ENCODE measurements at regions not wholly inside any gene's neighbourhood (a gene's known extent, or its start where the extent isn't known, plus 50 kb on each side); places are given as distances from the start of the nearest gene placed in this dataset.

DNA sequence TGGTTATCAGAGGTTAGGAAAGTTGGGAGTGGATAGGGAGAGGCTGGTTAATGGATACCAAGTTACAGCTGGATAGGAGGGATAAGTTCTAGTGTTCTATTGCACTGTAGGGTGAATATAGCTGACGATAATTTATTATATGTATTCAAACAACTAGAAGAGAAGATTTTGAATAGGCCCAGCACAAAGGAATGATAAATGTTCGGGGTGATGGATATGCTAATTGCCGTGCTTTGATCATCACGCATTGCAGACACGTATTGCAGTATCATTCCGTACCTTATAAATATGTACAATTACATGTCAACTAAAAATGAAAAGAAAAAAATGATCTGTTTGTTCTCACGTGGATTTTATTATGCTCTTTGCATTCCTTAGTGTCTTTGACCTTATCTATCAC is 369.2 kb upstream of the PKDCC start:
- Histone ChIP-seq H4K20me1 (ENCODE audit: control insufficient read depth, extremely low read depth, insufficient read depth, low read length) (no peaks in the 10 kb centered on the region), H3K36me3 (ENCODE audit: control insufficient read depth, insufficient read depth, low read length) (no peaks in the 10 kb centered on the region), H3K27me3 (ENCODE audit: control insufficient read depth, insufficient read depth, low read length) (no peaks in the 10 kb centered on the region), H3K79me2 (ENCODE audit: control insufficient read depth, insufficient read depth, low read length) (no peaks in the 10 kb centered on the region), H3K9me3 (ENCODE audit: control insufficient read depth, insufficient read depth, low read depth, low read length) (no peaks in the 10 kb centered on the region), H3K27ac (ENCODE audit: insufficient read depth, low read length) (no peak overlapping the region), H3K4me1 (ENCODE audit: control insufficient read depth, extremely low read depth, insufficient read depth, low read length) (no peaks in the 10 kb centered on the region), H2AFZ (ENCODE audit: low read length) (no peak overlapping the region), H3K4me2 (ENCODE audit: extremely low read depth, insufficient read depth, low read length) (no peak overlapping the region), H3K4me3 (replicated peaks in 1 of 4; ENCODE audit: control extremely low read depth in 1 of 4, insufficient read depth in 1 of 4, low read depth in 3 of 4, low read length in 4 of 4) (no peak overlapping the region), H3K9ac (ENCODE audit: insufficient read depth, low read length) (no peak overlapping the region)
- TF ChIP-seq EZH2 (IDR thresholded peaks at IDR 0.05; ENCODE audit: low read length, missing control alignments), result no peak
- TF ChIP-seq, protein P1, sequence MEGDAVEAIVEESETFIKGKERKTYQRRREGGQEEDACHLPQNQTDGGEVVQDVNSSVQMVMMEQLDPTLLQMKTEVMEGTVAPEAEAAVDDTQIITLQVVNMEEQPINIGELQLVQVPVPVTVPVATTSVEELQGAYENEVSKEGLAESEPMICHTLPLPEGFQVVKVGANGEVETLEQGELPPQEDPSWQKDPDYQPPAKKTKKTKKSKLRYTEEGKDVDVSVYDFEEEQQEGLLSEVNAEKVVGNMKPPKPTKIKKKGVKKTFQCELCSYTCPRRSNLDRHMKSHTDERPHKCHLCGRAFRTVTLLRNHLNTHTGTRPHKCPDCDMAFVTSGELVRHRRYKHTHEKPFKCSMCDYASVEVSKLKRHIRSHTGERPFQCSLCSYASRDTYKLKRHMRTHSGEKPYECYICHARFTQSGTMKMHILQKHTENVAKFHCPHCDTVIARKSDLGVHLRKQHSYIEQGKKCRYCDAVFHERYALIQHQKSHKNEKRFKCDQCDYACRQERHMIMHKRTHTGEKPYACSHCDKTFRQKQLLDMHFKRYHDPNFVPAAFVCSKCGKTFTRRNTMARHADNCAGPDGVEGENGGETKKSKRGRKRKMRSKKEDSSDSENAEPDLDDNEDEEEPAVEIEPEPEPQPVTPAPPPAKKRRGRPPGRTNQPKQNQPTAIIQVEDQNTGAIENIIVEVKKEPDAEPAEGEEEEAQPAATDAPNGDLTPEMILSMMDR (conservative IDR thresholded peaks at IDR 0.05 in 1 of 2, IDR thresholded peaks at IDR 0.05 in 1 of 2; ENCODE audit: low read depth in 1 of 2, low read length in 2 of 2), result no peak
- no peak for DNase-seq (ENCODE audit: low read depth in 2 of 2)

DNA sequence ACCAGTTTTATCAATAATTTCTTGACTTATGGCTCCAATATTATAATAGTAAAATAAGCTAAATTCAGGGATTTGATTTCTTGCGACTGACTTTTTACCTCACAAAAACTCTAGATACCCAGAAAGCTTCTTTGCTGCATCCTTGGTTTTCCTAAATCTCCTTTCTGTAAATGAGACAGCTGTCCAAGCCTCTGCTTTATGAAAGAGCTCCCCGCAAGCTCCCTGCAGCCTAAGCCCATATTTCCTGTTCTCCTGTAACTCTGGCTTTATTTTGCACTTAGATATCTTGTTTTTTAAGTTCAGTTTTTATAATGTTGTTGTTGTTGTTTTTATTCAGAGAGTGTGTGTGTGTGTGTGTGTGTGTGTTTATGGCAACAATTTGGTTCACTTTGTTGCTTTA is 361.7 kb upstream of the PKDCC start:
- Histone ChIP-seq H3K27ac (ENCODE audit: insufficient read depth, low read length) (no peak overlapping the region), H3K79me2 (ENCODE audit: control insufficient read depth, insufficient read depth, low read length) (no peaks in the 10 kb centered on the region), H2AFZ (ENCODE audit: low read length) (no peak overlapping the region), H3K27me3 (ENCODE audit: control insufficient read depth, insufficient read depth, low read length) (no peaks in the 10 kb centered on the region), H4K20me1 (ENCODE audit: control insufficient read depth, extremely low read depth, insufficient read depth, low read length) (no peaks in the 10 kb centered on the region), H3K9me3 (ENCODE audit: control insufficient read depth, insufficient read depth, low read depth, low read length) (no peaks in the 10 kb centered on the region), H3K4me1 (ENCODE audit: control insufficient read depth, extremely low read depth, insufficient read depth, low read length) (no peaks in the 10 kb centered on the region), H3K9ac (ENCODE audit: insufficient read depth, low read length) (no peak overlapping the region), H3K36me3 (ENCODE audit: control insufficient read depth, insufficient read depth, low read length) (no peaks in the 10 kb centered on the region), H3K4me3 (replicated peaks in 1 of 4; ENCODE audit: control extremely low read depth in 1 of 4, insufficient read depth in 1 of 4, low read depth in 3 of 4, low read length in 4 of 4) (no peak overlapping the region), H3K4me2 (ENCODE audit: extremely low read depth, insufficient read depth, low read length) (no peak overlapping the region)
- no peak for DNase-seq (ENCODE audit: low read depth in 2 of 2)
- TF ChIP-seq EZH2 (IDR thresholded peaks at IDR 0.05; ENCODE audit: low read length, missing control alignments), result no peak
- TF ChIP-seq, protein P1 (conservative IDR thresholded peaks at IDR 0.05 in 1 of 2, IDR thresholded peaks at IDR 0.05 in 1 of 2; ENCODE audit: low read depth in 1 of 2, low read length in 2 of 2), result no peak

DNA sequence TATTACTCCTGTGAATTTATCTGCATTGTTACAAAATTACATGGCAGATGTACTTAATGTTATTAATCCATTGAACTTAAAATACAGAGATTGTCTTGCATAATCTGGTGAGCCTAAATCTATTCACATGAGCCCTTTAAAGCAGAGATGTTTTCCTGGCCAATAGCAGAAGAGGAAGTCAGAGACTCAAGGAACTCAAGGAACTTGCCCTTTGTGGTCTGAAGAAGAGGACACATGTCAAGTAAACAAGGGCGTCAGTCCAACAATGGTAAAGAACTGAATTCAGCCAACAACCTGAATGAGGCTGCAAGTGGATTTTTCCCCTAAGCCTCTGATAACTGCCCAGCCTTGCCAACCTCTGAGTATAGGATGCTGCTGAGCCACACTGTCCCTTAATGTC is 356.3 kb upstream of the PKDCC start:
- Histone ChIP-seq H3K27me3 (ENCODE audit: control insufficient read depth, insufficient read depth, low read length) (no peaks in the 10 kb centered on the region), H3K27ac (ENCODE audit: insufficient read depth, low read length) (no peak overlapping the region), H3K79me2 (ENCODE audit: control insufficient read depth, insufficient read depth, low read length) (no peaks in the 10 kb centered on the region), H3K4me3 (replicated peaks in 1 of 4; ENCODE audit: control extremely low read depth in 1 of 4, insufficient read depth in 1 of 4, low read depth in 3 of 4, low read length in 4 of 4) (no peak overlapping the region), H2AFZ (ENCODE audit: low read length) (no peak overlapping the region), H3K4me2 (ENCODE audit: extremely low read depth, insufficient read depth, low read length) (no peak overlapping the region), H3K9ac (ENCODE audit: insufficient read depth, low read length) (no peak overlapping the region), H3K9me3 (ENCODE audit: control insufficient read depth, insufficient read depth, low read depth, low read length) (no peaks in the 10 kb centered on the region), H4K20me1 (ENCODE audit: control insufficient read depth, extremely low read depth, insufficient read depth, low read length) (no peaks in the 10 kb centered on the region), H3K4me1 (ENCODE audit: control insufficient read depth, extremely low read depth, insufficient read depth, low read length) (no peaks in the 10 kb centered on the region), H3K36me3 (ENCODE audit: control insufficient read depth, insufficient read depth, low read length) (no peaks in the 10 kb centered on the region)
- TF ChIP-seq EZH2 (IDR thresholded peaks at IDR 0.05; ENCODE audit: low read length, missing control alignments), result no peak
- TF ChIP-seq, protein P1 (conservative IDR thresholded peaks at IDR 0.05 in 1 of 2, IDR thresholded peaks at IDR 0.05 in 1 of 2; ENCODE audit: low read depth in 1 of 2, low read length in 2 of 2), result no peak
- DNase-seq (ENCODE audit: low read depth in 2 of 2), result no peak

All from fibroblast of lung (primary cell).